ENCODE measurements at regions not wholly inside any gene's neighbourhood (a gene's known extent, or its start where the extent isn't known, plus 50 kb on each side); places are given as distances from the start of the nearest gene placed in this dataset.
"Not testable (repeated sequence)": the region's sequence is repeated elsewhere in the genome, so short reads cannot be mapped to it uniquely, and the experiment has no call there.

DNA sequence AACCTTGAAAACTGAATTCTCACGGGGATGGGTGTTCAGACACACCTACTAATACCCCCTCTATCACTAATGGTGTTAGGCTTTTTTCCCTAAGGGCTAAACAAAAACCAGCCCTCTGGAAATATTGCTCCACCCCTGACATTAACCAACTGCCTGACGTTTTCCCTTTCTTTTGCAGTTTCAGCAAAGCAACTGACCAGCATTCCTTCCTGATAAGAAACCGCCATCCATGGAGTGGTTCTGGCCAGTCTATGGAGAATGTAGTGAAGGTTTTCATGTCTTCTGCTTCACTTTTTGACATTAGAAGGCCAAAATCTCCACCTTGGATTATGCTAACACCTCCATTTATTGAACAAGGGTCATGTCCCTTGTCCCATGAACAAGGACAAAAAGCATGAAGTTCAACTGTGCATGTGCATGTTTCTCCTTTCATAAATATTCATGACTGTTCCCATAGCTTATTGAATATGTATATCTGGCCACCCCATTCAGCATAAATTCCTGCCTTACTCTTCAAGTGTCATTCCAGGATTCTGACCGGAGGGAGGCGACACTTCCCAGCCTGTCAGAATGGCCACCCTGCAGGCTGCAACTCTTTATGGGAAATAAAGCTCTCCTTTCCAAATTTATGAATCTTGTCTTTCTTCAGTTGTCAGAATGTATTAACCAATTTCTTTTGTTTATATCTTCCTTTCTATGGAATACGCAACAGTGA lies 314.3 kb downstream of the HHIPL2 start:
- no peak for DNase-seq

DNA sequence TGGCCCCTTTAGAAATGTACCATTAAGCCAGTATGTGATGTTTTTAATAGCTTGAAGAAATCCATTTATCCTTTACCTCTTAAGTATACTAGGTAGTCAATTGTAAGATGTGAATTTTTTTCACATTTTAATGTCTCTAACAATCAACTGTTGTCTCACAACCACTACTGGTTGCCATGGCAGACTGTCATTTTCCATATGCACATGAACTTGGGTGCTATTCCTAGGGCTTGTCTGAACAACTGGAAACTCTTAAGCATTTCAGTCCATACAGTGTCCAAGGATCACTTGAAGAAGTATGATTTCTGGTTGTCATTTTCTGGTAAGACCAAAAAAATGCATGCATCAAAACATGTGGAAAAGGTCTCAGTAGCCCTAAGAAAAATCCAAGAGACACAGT lies 315.1 kb downstream of the HHIPL2 start:
- no peak for DNase-seq

DNA sequence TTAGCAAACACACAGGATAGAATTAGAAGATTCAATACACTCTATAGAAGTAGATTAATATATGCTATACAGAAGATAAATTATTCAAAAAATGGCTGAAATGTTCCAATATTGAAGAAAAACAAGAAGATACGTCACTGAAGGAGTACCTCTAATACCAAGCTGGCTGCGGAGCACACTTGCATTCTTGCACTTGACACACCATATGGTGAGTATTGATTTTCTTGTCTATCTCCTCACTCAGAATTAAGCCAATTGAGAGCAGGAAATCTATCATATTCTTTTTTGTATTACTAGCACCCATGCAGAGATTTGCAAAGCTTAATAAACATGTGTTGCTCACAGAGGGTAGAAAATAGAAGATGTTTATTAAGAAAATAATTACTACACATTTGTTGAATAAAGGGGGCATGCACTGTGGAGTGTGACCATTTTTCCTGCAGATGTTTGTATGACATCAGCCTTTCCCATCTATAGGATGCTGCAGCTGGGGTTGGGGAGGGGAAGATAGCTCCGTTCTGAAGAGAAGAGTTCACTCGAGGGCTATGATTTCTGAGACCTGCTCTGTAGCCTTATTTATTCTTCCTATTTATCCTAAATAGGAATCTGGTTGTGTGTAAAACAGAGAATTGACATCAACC lies 318.1 kb downstream of the HHIPL2 start:
- DNase-seq = no peak

GRCh38 chr1:222225316-222225691 lies 322.6 kb downstream of the HHIPL2 start:
- no peak for DNase-seq

DNA sequence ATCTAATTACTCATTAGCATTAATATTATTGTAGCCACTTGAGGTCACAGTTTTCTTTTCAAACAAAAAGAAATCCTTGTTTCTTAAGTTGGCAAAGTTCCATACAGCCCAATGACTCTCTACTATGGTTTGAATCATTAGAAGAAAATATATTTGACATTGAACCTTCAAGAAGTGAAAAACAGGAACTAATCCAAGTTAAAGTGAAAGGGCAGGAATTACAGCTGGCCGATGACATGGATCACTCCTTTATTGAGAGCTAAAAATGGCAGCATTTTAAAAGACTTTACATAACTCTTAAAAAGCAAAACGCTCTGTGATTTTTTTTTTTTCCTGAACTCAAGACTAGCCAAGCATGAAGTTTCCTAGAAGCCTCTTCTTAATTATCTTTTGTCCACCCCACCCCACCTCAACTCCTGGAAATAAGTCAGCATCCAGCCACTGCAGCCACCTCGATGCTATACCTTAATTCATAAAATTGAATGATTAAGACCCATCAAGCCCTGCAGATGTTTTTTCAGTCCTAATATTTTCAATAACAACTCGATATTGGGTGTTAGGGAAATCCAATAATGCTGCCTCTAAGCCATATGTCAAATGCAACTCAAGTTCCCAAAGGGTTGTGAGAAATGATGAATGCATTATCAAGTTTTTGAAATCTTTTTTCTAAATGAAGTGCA lies 323.1 kb downstream of the HHIPL2 start:
- peak in 1 of 3 donors; percentile 16 for DNase-seq

GRCh38 chr1:222224156-222224555 lies 323.7 kb downstream of the HHIPL2 start:
- DNase-seq = peak in 1 of 3 donors; percentile 6

GRCh38 chr1:222223010-222223409 lies 324.9 kb downstream of the HHIPL2 start:
- no peak for DNase-seq

GRCh38 chr1:222216255-222216754 lies 331.6 kb downstream of the HHIPL2 start:
- no peak for DNase-seq

- no peak for DNase-seq
Observed at GRCh38 chr1:222210776-222211175, 337.1 kb downstream of the HHIPL2 start.

GRCh38 chr1:222204475-222204874 lies 343.4 kb downstream of the HHIPL2 start:
- DNase-seq = no peak

- DNase-seq = no peak
Observed at GRCh38 chr1:222202831-222203230, 345.1 kb downstream of the HHIPL2 start.

- no peak for DNase-seq
Observed at GRCh38 chr1:222196736-222197135, 351.2 kb downstream of the HHIPL2 start.

- no peak for DNase-seq
Observed at GRCh38 chr1:222196288-222196687, 351.6 kb downstream of the HHIPL2 start.

- DNase-seq = no peak
Observed at GRCh38 chr1:222195857-222196256, 352.0 kb downstream of the HHIPL2 start.

DNA sequence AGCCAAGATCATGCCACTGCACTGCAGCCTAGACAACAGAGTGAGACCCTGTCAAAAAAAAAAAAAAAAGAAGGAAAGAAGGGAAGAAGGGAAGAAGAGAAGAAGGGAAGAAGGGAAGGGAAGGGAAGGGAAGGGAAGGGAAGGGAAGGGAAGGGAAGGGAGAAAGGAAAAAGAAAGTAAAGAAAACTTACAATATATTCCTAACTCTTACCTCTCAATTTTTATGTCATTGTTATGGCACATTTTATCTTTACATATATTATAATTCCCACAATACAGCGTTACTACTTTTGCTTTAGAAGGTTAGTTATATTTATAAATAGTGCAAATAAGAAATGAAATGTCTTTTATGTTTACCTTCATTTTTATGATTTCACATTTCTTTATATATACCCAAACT lies 358.7 kb downstream of the HHIPL2 start:
- DNase-seq = no peak

DNA sequence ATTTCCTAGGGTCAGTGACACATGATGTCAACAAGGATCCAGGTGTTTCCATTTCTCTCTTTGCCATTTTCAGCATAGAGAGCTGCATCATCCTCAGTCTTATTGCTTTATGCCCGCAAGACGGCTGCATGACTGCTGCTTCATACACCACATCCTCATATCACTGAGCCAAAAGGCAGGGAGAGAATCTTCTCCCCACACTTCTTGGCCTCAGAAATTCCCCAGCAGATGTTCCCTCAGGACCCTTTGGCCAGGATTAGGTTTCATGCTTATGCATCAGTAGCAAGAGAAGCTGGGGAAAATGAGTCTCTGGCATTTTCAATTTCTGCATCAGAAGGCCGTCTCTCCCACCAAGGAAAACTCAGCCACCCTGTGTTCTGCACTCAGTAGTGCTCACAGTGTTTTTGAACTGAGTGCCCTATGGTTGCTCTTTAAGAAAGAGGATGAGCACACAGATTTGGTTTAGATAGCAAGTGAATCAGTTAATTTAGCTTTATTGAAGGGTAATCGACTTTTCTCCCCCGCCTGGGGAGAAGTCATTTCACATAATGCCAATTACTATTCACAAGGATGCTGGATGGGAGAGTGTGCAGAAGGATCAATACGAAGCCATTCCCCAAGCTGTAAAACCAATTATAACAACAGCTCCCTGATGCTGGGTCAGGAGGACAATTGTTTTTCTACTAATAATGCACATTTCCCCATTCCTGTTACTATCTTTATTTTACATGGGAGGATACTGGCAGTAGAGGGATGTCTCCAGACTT lies 360.2 kb downstream of the HHIPL2 start:
- no peak for DNase-seq

DNA sequence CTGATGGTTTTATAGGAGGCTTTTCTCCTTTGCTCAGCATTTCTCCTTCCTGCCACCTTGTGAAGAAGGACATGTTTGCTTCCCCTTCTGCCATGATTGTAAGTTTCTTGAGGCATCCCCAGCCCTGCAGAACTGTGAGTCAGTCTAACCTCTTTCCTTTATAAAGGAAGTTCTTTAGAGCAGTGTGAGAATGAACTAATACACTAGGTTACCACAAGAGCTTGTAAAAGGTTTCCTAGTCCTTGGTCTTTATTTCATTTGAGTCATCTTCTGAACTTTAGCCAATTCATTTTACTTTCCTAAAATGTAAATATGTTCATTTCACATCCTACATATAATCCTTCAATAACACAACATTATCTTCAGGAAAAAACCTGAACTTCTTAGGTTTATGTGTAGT lies 365.3 kb downstream of the HHIPL2 start:
- DNase-seq = no peak

- no peak for DNase-seq
Observed at GRCh38 chr1:222181191-222181590, 366.7 kb downstream of the HHIPL2 start.

GRCh38 chr1:222177496-222177895 lies 370.4 kb downstream of the HHIPL2 start:
- DNase-seq = not testable (repeated sequence)

DNA sequence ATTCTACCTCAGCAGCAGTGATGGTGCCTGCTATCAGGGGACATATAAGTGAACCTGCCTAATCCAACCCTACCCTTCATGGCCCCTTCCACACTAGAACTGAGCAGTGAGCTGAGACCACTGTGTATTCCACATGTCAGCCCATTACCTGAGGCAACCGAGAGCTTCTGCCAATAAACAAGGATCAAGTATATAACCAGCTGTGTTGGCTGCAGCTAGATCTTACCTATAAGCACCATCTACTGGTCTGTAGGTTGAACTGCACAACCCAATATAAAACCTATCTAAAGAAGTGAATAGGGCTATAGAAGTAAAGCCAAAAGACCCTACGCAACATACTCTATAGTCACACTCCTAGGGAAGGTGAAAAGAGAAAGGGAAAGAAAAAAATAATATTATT lies 376.9 kb downstream of the HHIPL2 start:
- DNase-seq = peak; percentile 39 to 60 (median 49)

- DNase-seq = peak in 2 of 3 donors; percentile 6 to 21
Observed at GRCh38 chr1:222168621-222169020, 379.3 kb downstream of the HHIPL2 start.

- no peak for DNase-seq
Observed at GRCh38 chr1:222167896-222168295, 380.0 kb downstream of the HHIPL2 start.

DNA sequence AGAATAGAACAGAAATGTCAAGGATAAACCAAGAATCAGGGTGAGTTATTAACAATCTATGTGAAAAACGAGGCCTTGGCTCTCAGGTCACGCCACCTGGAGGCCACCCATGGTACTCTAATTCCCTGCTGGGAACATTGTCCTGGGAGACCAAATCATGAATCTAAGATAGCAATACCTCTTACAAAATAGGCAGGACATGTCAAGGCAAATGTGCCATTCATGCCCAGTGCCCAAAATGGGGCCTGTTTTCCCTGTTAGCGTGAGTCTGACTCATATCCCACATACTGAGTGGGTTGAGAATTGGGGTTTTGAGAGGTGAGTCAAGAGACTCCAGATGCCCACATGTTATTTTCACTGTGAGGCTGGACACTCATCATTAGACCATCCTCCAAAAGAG lies 380.8 kb downstream of the HHIPL2 start:
- peak; percentile 68 to 75 (median 69) for DNase-seq

All from suppressor macrophage treated with lipopolysaccharide for 1 hour (primary cell).